Testis (tissue), 2 donors: ENCODE measurements at regions not wholly inside any gene's neighbourhood (a gene's known extent, or its start where the extent isn't known, plus 50 kb on each side); places are given as distances from the start of the nearest gene placed in this dataset.

Experiments used
- DNase-seq: peaks from one replicate; pipeline ENCODE4 v3.0.0-alpha.2; 2019
- H3K27ac ChIP-seq, 2 donors: fragments of 200-600 bp; sonication (generic); one replicate each; pipeline ENCODE4 v1.5.1; 2019
- H3K27me3 ChIP-seq: fragments of 200-600 bp; sonication (generic); one replicate; pipeline ENCODE4 v1.5.1; 2019
- H3K36me3 ChIP-seq: fragments of 200-600 bp; sonication (generic); one replicate; pipeline ENCODE4 v1.5.1; 2017; ENCODE audit warnings: low read depth; ENCODE audit errors: missing control alignments
- H3K4me1 ChIP-seq: fragments of 200-600 bp; sonication (generic); one replicate; pipeline ENCODE4 v1.5.1; 2019
- H3K4me3 ChIP-seq, 2 donors: fragments of 200-600 bp; sonication (generic); one replicate each; pipeline ENCODE4 v1.5.1; 2017 to 2019
- H3K9me3 ChIP-seq: fragments of 200-600 bp; sonication (generic); one replicate; pipeline ENCODE4 v1.5.1; 2017
- POLR2A ChIP-seq: fragments of 450-650 bp; IDR thresholded peaks from one replicate; pipeline ENCODE4 v1.6.1; 2017; ENCODE audit warnings: antibody characterized with exemption, mild to moderate bottlenecking, moderate library complexity
- WGBS, 2 donors: methylation state at CpG; one replicate each; pipeline ENCODE4 v1.1.5; 2018; 5-methylcytosine and 5-hydroxymethylcytosine counted together
- intact Hi-C: fragments of 100-400 bp; cut with DNase I; formaldehyde crosslinking; loops from one replicate; pipeline ENCODE4 v1.15.1; 2023; ENCODE audit warnings: low total_unique reads
- TF ChIP-seq, protein P1 (sequence below), 3 experiments: fragments of 450-650 bp in 2 of 3; fragments of 200-600 bp in 1 of 3; sonication (generic) in 1 of 3; IDR thresholded peaks; one replicate each; pipeline ENCODE4 v1.5.1; 2016 to 2019; ENCODE audit warnings: antibody characterized with exemption in 3 of 3, mild to moderate bottlenecking in 2 of 3, moderate library complexity in 1 of 3

DNA sequence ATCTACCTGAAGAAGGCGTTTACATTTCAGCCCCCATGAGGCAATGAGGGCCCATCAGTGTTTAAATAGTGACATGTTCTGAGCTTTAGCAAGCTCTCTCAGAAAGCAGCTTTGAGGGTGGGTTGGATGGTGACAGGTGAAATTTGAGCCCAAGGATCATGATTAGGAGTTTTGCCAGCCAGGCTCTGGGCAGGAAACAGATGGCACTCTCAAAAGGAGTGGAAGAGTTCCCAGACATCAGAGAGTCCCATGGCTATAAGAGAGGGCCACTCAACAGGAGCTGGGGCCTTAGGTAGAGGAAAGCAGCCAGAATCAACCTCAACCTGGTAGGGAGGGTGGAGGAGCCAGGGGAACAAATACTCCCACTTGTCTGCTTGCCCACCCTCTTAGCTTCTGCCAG lies 499.8 kb downstream of the MID1IP1 start:
- H3K4me3 ChIP-seq: no peak overlapping the region
- 100% methylated on average over 1 of the region's 1 CpG for WGBS, 2 donors
- no peak overlapping the region for H3K27ac ChIP-seq
- no peaks in the 10 kb centered on the region for H3K27me3 ChIP-seq
- DNase-seq: no peak
- no peaks in the 10 kb centered on the region for H3K9me3 ChIP-seq
- H3K4me1 ChIP-seq: no peaks in the 10 kb centered on the region
- no peaks in the 10 kb centered on the region for H3K36me3 ChIP-seq
- TF ChIP-seq POLR2A: no peak
- TF ChIP-seq, protein P1, sequence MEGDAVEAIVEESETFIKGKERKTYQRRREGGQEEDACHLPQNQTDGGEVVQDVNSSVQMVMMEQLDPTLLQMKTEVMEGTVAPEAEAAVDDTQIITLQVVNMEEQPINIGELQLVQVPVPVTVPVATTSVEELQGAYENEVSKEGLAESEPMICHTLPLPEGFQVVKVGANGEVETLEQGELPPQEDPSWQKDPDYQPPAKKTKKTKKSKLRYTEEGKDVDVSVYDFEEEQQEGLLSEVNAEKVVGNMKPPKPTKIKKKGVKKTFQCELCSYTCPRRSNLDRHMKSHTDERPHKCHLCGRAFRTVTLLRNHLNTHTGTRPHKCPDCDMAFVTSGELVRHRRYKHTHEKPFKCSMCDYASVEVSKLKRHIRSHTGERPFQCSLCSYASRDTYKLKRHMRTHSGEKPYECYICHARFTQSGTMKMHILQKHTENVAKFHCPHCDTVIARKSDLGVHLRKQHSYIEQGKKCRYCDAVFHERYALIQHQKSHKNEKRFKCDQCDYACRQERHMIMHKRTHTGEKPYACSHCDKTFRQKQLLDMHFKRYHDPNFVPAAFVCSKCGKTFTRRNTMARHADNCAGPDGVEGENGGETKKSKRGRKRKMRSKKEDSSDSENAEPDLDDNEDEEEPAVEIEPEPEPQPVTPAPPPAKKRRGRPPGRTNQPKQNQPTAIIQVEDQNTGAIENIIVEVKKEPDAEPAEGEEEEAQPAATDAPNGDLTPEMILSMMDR (IDR thresholded peaks at IDR 0.05): no peak
- intact Hi-C loops: no loop called here

DNA sequence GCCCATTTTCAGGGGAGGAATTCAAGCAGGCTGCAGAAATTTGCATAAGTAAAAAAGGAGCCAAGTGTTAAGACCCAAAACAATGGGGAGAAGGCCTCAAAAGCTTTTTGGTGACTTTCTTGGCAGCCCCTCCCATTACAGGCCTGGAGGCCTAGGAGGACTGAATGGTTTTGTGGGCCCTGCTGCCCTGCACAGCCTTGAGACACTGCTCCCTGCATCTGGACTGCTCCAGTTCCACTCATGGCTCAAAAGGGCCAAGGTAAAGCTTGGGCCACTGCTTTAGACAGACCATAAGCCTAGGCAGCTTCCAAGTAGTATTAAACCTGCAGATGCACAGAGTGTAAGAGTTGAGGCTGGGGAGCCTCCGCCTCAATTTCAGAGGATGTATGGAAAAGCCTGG lies 501.6 kb downstream of the MID1IP1 start:
- no peaks in the 10 kb centered on the region for H3K9me3 ChIP-seq
- no peaks in the 10 kb centered on the region for H3K36me3 ChIP-seq
- H3K4me1 ChIP-seq: no peaks in the 10 kb centered on the region
- H3K4me3 ChIP-seq: no peak overlapping the region
- no peak for TF ChIP-seq POLR2A
- TF ChIP-seq, protein P1 (IDR thresholded peaks at IDR 0.05): no peak
- H3K27me3 ChIP-seq: no peaks in the 10 kb centered on the region
- DNase-seq: no peak
- WGBS, 2 donors: 80% methylated on average over 1 of the region's 1 CpG; no CpG with 5 or more reads in 1 of the 2 donors
- no peak overlapping the region for H3K27ac ChIP-seq
- intact Hi-C loops: no loop called here

DNA sequence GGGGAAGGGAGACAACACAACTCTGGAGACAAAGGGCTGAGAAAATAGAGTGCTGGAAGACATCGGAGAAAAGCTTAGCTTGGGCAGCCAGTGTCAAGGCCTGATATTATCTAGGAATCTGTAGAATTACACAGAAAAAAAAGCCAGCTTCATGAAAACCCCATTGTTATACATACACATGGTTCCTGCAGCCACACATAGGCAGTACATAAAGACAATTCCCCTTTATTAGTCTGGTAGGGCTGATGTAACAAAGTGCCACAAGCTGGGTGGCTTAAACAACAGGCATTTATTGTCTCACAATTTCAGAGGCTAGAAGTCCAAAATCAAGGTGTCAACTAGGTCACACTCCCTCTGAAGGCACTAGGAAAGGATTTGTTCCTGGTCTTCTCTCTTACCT lies 503.5 kb downstream of the MID1IP1 start:
- WGBS, 2 donors: 50 to 83% methylated on average over 1 of the region's 1 CpG
- Histone ChIP-seq H3K27me3 (no peaks in the 10 kb centered on the region), H3K36me3 (no peaks in the 10 kb centered on the region), H3K4me1 (no peaks in the 10 kb centered on the region), H3K9me3 (no peaks in the 10 kb centered on the region), H3K4me3 (no peak overlapping the region), H3K27ac (no peak overlapping the region)
- TF ChIP-seq, protein P1 (IDR thresholded peaks at IDR 0.05): no peak
- no peak for TF ChIP-seq POLR2A
- DNase-seq: no peak
- intact Hi-C loops: no loop called here

DNA sequence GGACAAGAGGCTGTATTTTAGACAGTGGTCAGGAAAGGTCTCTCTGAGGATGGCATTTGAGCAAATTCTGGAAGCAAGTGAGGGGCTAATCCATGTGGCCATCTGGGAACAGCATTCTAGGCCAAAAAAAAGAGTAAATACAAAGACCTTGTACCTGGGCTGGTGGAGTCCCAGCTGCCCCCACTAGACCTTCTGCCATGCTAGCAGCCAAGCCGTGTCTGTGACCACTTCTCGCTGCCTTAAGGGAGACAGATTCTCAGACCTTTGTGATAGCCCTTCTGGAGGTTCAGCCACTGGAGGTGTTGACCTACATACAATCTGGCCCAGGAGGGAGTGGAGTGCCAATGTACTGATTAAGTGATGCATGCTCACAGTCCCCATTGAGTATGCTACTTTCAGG lies 506.2 kb downstream of the MID1IP1 start:
- Histone ChIP-seq H3K4me1 (no peaks in the 10 kb centered on the region), H3K4me3 (no peak overlapping the region), H3K9me3 (no peaks in the 10 kb centered on the region), H3K27ac (no peak overlapping the region), H3K27me3 (no peaks in the 10 kb centered on the region), H3K36me3 (no peaks in the 10 kb centered on the region)
- TF ChIP-seq POLR2A: no peak
- TF ChIP-seq, protein P1 (IDR thresholded peaks at IDR 0.05): no peak
- intact Hi-C loops: no loop called here
- WGBS, 2 donors: 81% methylated on average over 2 of the region's 2 CpGs; no CpG with 5 or more reads in 1 of the 2 donors
- DNase-seq: no peak

DNA sequence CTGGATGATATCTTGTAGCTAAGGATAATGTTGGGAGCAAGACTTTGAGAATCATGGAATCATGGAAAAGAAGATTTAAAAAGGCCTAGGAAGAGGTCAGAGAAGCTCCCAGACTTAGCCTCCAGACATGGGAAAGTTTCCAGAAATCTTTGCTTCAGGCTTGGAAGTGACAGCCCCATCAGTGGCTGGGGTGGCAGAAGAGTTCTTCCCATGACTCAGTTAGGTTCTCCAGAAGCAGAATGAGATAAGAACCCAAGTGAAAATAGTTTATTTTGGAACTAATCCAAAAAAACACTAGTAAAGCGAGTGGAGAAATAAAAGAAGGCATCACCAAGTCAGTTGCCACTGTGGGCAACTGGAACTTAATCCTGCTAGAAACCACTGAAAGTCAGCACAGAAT lies 506.9 kb downstream of the MID1IP1 start:
- intact Hi-C loops: no loop called here

More for the DNA sequence above, 506.9 kb downstream of the MID1IP1 start:
- no peaks in the 10 kb centered on the region for H3K4me1 ChIP-seq
- H3K36me3 ChIP-seq: no peaks in the 10 kb centered on the region
- no peak overlapping the region for H3K27ac ChIP-seq
- H3K4me3 ChIP-seq: no peak overlapping the region
- no peaks in the 10 kb centered on the region for H3K27me3 ChIP-seq
- TF ChIP-seq, protein P1 (IDR thresholded peaks at IDR 0.05): no peak
- TF ChIP-seq POLR2A: no peak
- no peaks in the 10 kb centered on the region for H3K9me3 ChIP-seq
- WGBS, 2 donors: 80 to 94% methylated on average over 1 of the region's 1 CpG
- no peak for DNase-seq
